GM18507 (cell line): ENCODE measurements at regions not wholly inside any gene's neighbourhood (a gene's known extent, or its start where the extent isn't known, plus 50 kb on each side); places are given as distances from the start of the nearest gene placed in this dataset.

Experiments used
- DNase-seq: peaks from one replicate; pipeline ENCODE4 v3.0.0; 2011; ENCODE audit warnings: low read depth; ENCODE audit not compliant: insufficient read length; ENCODE audit errors: extremely low spot score
- FAIRE-seq: peaks from 2 replicates; lab custom pipeline; 2011; peaks lifted over from hg19 to GRCh38; lab: Jason Lieb, UNC

DNA sequence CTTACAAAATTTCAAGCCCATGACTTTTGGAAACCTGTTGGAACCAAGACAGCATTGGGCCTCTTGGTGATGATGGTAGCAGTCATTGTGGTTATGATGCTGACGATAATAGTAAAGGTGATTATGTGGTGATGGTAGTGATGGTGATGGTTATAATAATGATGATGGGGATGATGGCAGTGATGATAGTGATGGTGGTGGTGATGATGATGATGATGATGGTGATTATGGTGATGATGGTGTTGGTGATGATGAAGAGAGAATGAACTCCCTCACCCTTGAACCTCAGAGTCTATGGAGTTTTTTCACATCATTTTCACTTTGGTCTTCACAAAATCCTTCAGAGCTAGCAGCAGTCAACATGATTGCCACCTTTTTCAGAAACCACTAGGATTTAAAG, 105.3 kb upstream of the ASIC2 start:
- no peak for DNase-seq
- no peak for FAIRE-seq

- DNase-seq, result no peak
- no peak for FAIRE-seq
Measured at GRCh38 chr17:33401249-33401648, 108.2 kb upstream of the ASIC2 start.

DNA sequence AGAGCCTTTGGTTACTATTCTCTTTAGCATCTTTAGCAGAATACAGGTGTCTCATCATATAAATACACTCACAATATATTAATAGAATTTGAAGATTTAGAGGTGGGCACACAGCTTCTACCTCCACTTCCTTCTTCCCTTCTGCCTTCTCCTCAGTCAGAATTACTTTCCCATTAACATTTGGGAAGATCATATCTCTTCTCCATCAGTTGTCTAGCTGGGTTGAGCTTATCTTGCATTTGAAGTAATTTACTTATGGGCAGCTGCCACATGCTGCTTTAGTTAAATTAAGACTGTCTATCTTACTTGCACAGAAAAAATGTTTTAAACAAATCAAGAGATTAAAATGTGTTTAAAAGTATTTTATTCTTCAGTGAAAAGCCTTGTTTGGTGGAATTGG, 110.1 kb upstream of the ASIC2 start:
- no peak for FAIRE-seq

DNA sequence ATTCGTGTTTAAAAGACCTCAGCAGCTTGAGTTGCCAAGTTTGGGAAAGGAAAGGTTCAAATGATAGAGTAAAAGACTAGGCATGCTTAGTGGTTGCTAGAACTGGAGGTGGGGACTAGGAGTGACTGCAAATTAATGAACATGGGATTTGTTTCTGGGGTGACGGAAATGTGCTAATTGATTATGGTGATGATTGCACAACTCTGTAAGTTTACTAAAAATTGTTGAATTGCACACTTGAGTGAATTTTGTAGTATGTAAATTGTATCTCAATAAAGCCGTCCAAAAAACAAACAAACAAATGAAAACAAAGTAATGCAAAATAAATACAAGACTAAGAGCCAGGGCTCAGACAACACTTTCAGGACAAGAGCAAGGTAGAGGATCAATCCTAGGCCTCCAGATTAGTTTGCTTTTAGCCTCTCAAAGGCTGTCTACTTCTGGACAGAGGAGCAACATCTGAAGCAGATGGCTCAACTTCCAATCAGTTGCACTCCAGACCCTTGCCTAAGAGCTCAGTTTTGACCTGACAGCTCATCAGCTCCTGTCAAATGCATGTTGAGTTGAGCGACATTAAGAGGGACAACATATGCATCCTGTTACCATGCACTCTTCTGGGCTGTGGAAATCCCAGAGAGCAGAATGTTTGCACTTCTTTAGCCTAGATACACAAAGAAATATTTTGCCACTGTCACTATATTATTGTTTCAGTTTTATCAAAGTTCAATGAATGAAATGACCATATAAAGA, 111.2 kb upstream of the ASIC2 start:
- no peak for FAIRE-seq

More for the DNA sequence above, 110.1 kb upstream of the ASIC2 start:
- no peak for DNase-seq

GRCh38 chr17:33416131-33416530, 123.0 kb upstream of the ASIC2 start:
- DNase-seq (no peak), FAIRE-seq (no peak)

More for the DNA sequence above, 111.2 kb upstream of the ASIC2 start:
- no peak for DNase-seq

DNA sequence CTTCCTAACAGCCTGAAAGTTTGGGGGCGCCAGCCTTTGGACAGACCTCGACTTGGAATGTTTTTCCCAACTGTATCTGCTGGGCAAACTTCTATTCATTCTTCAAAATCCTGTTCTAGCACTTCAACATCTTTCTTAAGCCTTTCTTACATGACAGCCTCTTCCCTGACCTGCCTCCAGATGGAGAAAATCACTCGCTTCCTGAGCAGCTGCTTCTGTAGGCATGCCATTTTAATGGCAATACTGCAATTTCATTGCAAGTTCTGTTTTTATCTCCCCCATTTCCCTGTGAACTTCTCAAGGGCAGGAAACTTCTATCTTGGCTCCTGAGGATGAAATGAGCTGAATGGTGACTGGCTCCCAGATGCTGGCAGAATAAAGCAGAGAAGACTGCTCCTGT, 128.8 kb upstream of the ASIC2 start:
- FAIRE-seq (no peak), DNase-seq (no peak)

DNA sequence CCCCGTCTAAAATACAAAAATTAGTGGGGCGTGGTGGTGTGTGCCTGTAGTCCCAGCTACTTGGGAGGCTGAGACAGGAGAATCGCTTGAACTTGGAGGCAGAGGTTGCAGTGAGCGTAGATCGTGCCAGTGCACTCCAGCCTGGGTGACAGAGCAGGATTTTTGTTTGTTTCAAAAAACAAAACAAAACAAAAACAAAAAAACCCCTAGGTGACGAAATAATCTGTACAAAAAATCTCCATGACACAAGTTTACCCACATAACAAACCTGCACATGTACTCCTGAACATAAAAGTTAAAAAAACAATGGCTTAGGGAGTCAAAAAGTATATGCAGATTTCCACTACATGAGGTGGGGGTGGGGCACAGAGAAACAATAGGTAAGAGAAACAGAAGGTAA, 140.5 kb upstream of the ASIC2 start:
- FAIRE-seq (no peak), DNase-seq (no peak)

DNA sequence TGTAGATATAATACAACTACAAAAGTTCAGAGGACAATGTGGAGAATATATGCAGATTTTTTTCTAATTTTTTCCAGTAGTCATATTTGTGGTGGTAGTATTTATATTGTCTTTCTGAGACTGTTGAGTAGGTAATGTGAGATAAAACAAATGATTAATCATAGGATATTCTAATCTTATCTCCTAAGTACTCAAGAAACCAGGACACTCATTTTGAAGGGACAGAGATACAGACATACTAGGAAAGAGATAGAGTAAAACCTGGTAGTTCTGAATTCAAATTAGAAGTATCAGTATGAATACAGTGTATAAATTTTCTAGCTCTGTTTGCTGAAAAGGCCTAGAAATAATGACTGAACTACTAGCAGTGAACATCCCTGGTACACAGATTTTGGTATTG, 141.7 kb upstream of the ASIC2 start:
- DNase-seq (no peak), FAIRE-seq (no peak)

GRCh38 chr17:33435721-33436301, 142.7 kb upstream of the ASIC2 start:
- DNase-seq (no peak), FAIRE-seq (no peak)

- DNase-seq (no peak), FAIRE-seq (no peak)
Measured at GRCh38 chr17:33436321-33436720, 143.2 kb upstream of the ASIC2 start.

DNA sequence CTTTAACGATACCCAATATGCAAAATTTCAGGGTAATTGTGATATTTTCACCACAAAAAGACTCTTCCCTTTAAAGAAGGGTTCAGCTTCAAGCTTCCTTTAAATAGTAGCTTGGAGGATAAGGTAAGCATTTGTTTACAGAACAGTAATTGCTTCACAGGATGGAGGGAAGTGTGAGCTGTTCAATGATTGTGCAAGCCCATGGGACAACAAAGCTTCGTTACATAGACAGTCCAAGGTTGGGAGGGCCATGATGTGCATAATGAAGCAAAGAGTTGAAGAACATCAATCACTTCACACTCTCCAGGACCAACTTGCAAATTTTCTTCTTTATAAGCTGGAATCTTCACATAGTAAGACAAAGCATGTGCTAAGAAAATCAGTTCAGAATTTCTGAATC, 145.0 kb upstream of the ASIC2 start:
- FAIRE-seq (no peak), DNase-seq (no peak)

GRCh38 chr17:33438578-33438977, 145.5 kb upstream of the ASIC2 start:
- DNase-seq, result no peak
- no peak for FAIRE-seq

- FAIRE-seq (no peak), DNase-seq (no peak)
Measured at GRCh38 chr17:33442320-33442719, 149.2 kb upstream of the ASIC2 start.

DNA sequence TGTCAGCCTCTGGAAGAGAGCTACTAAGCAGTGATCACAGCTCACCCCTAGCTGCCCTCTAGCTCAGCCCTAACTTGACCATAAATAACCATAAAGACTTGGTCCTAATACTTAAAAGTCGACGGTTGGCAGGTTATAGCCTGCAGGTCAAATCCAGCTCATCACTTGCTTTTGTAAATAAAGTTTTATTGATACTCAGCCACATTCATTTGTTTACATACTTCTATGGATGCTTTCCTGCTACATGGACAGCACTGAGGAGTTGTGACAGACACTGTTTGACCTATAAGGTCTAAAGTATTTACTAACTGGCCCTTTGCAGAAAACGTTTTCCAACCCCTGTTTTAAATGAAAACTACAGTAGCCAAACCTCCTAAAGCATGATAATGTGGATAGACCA, 151.6 kb upstream of the ASIC2 start:
- FAIRE-seq, result no peak
- no peak for DNase-seq

- DNase-seq (no peak), FAIRE-seq (no peak)
Measured at GRCh38 chr17:33447090-33447489, 154.0 kb upstream of the ASIC2 start.

GRCh38 chr17:33451221-33451620, 158.1 kb upstream of the ASIC2 start:
- DNase-seq (no peak), FAIRE-seq (no peak)

DNA sequence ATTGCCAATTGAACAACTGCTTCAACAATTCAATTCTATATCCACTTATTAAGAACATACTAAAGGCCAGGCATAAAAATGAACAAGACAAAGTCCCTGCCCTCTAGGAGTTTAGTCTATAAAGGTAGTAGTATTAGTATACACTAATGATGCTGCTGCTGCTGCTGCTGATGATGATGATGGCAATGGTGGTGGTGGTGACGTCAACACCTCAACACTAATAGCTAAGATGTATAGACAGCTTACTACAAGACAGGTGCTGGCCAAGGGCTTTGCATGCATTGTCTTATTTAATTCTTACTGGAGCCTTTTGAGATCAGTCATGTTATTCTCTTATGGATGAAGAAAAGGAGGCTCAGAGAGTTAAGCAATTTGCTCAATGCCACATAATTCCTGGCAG, 164.4 kb upstream of the ASIC2 start:
- no peak for FAIRE-seq

DNA sequence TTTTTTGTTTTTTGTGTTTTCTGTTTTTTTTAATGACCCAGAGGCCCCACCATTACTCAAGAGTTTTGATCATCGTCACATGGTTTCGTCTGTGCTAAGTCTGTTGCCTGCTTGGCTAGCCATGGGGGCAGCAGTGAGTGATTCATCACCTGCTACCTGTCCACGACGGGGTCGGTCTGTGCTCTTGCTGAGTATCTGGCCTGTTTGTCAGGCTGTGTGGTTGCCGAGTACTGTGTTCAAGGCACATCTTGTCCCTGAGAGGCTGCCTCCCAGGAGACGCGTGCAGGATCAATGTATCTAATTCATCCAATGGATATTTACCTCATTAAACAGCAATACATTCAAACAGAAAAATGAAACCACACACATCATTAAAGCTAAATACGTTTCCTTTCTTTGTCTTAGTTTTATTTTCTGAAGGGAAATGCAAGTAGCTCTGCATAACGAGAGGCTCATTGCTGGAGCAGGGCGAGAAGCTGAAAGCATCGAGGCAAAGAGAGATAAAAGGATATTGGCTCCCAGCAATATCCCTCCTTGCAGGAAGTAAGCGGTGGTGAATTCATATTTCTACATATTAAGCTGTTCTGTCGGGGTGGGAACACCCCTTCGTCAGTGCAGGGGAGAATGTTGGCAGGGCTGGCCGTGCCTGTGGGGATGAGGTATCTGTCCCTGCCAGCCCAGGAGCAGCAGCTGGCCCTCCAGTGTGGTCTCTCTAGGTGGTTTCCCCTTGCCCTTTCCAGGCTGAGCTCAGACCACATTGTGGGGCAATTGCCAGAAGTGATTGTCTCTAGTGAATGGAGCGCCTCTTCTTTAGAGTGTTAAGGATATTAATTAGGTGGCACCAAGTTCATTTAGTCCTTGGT, 166.2 kb upstream of the ASIC2 start:
- no peak for DNase-seq
- FAIRE-seq, result no peak

More for the DNA sequence above, 164.4 kb upstream of the ASIC2 start:
- no peak for DNase-seq

DNA sequence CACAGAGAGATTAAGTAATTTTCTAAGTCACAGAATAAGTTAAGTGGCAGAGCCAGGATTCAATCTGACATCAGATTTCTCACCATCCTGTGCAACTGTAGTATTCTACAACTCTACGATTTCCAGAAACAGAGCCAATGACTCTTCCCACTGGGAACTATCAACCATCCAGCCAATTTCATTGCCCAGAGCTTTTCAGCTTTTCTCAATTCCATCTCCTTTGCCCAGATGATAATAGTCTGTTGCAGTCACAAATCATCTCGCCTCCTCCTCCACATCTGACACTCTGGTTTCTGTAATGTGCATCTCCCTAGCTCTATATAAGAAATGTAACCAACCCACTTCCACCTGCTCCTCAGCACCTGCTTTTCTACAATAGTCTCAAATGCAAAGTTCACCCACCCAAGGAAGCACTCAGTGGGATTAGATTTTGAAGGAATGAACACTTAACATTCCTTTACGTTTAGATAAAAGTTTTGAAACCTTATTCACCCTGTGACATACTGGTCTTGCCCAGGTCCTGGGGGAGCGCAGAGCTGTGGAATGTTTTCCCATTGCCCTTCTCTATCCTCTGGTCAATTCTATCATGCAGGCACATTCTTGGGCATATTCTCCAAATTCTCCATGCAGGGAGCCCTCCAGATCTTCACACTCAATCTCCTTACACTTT, 167.8 kb upstream of the ASIC2 start:
- FAIRE-seq, result no peak
- no peak for DNase-seq

GRCh38 chr17:33463887-33464286, 170.8 kb upstream of the ASIC2 start:
- DNase-seq (no peak), FAIRE-seq (no peak)
